ENCODE measurements at regions not wholly inside any gene's neighbourhood (a gene's known extent, or its start where the extent isn't known, plus 50 kb on each side); places are given as distances from the start of the nearest gene placed in this dataset.

DNA sequence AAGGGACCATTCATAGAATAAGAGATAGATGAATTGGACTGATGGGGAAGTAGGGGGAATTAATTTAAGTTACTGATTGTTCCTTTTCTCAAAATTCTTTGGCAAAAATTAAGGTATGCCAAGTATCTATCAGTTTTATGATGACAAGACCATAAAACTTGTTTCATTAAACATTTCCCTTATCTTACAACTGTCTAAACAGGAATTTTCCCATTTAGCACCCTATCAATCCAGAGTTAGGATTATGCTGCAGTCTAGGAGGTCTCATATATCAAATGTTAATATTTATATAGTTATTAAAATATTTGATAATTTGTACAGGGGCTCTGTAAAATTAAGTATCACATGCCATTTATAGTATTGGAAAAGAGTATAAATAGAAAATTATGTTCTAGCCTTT, 51.5 kb upstream of the ARID1B start:
- DNase-seq = no peak

DNA sequence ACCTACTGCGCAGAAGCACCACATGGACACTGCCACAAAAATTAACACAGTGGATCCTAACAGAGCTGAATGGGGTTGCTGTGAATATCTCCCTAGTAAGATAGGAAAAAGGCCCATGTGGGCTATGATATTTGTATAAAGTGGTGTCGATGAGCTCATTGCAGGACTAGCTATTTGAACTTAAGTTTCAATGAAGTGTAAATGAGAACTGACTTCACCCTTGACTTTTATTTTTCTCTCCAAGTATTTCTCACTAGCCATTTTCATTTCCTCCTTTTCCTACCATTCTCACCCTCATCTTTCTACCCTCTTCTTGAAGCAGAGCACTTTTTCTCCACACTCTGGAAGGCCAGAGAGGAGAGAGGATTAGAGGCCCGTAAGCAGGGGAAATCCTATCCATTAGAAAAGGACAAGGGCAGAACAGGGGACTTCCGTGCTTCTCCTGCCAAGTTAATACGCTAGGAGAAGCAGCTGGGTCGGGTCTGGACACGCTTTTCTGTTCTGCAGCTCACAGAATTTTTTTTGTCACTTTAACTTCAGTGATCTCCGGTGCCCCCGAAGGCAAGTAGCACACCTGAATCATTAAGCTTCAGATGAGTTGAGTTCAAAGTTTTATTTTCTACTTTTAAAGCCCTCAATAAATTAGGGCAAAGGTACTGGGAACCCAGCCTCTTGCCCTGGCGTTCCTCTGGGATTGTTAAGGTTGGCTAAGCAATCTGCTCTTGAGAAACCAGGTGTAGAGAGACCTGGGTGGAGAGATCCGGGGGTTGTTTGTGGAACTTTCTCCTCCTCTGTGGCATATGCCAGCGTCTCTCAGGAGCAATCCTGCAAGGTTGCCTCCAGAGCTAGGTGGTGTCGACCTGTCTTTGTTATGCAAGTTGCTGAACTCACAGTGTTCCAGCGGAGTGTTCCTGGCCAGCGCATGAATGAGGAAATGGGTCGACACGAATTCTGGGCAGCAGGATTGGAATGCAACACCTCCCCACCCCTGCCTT, 56.2 kb upstream of the ARID1B start:
- no peak for DNase-seq

DNA sequence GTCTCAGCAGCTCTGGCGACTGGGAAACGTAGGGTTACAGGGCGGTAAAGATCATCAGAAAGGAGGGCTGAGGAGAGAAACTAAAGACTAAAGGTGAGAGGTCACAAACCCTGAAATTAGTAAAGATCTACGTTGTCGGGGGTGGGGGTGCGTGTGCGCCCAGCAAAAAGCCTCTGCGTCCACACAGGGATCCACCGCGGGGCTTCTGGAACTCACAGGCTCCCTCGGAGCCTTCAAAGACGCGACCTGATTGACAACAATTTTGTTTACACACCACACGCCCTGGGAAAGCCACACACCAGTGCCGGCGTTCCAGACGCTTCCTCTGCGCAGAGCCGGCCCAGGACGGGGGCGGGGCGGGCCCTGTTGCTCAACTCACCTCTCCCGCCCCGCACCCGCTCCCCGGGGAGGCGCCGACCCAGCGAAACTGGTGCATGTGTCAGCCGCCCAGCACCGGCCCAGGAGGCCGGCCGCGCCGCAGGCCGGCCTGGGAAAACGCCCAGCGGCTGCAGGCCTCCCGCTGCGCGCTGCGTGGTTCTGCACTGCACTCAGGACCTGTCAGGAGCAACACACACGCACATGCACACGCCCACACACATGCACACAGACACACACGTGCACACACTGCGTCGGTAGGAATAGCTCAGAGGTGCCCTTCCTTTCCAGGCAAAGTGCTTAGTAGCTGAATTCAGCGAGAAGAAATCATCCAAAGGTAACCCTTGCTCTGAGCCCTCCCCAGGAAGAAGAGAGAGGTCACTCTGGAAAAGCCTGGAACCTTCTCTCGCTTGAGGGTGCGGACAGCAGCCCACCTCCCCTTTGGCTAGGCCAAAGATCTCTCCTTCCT, 57.2 kb upstream of the ARID1B start:
- peak; percentile 54 to 57 for DNase-seq

- DNase-seq = no peak
Observed at GRCh38 chr6:156719395-156719719, 57.8 kb upstream of the ARID1B start.

DNA sequence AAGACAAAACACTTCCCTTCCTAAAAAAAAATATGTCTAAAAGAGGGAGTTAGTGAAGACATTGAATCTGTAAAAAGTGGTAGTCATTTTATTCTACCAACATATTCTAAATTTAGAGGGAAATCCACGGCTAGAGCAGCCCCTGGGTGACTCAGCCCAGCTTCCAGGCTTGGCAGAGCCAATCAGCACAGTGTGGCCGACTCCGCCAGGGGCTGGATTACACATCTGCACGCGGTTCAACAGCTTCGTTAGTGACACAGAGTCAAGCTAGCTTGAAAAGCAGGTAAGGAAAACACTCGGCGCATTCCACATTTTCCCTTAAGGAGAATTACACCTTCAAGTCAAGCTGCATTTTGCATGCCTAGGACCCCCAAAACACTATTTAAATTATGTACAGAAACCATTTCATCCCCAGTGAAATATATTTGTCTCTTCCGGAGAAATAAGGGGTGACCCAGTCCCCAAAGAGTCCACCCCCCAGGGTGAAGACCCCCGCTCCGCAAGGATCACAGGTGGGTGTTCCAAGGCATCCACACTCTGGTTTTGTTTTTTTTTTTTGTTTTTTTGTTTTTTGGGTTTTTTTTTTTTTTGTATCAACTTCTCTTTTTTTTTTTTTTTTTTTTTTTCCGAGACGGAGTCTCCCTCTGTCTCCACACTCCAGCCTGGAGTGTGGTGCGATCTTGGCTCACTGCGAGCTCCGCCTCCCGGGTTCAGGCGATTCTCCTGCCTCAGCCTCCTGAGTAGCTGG, 58.4 kb upstream of the ARID1B start:
- no peak for DNase-seq

DNA sequence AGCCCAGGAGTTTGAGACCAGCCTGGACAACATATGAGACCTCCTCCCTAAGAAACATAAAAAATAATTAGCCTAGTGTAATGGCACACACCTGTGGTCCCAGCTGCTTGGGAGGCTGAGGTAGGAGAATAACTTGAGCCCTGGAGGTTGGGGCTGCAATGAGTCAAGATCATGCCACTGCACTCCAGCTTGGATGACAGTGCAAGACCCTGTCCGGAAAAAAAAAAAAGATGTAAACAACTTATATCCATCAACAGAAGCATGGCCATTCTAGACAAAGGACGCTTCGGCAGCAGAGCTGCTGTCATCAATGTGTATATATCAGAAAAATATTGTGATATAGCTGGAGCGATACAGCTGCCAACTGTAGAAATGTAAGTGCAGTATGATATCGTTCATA, 59.6 kb upstream of the ARID1B start:
- no peak for DNase-seq

DNA sequence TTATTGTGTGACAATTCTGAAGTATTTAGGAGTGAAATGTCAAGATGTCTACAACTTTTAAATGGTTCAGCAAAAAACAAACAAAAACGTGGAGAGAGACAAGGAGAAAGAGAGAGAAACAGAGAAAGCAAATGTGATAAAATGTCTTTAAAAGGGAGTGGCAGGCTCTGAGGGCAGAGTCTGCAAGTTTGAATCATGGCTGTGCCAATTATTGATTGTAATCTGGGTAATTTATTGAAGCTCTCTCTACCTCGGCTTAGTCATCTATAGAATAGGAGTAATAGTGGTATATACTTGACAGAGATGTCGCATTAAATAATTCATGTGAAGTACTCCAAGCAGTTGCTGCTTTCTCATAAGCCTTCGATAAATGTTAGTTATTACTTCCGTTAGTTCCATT, 61.3 kb upstream of the ARID1B start:
- no peak for DNase-seq

GRCh38 chr6:156713548-156713947, 63.6 kb upstream of the ARID1B start:
- no peak for DNase-seq

- no peak for DNase-seq
Observed at GRCh38 chr6:156710479-156710878, 66.7 kb upstream of the ARID1B start.

- no peak for DNase-seq
Observed at GRCh38 chr6:156707818-156708217, 69.4 kb upstream of the ARID1B start.

DNA sequence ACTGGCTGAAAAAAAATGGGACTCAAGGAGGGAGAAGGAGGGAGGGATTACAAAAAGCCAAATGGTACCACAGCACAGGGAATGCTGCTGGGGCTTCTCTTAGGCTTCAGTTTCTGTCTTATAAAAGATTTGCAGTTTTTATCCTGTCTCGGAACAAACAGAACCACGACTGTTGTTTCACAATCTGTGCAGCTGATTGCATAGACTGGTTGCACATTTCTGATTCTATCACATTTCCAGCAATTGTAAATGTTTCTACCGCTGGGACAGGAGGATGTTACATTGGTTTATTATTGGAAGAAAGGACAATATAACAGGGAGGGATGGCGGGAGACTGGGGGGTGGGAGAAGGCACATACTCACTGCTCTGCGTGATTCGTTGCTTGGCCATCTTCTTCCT, 73.5 kb upstream of the ARID1B start:
- no peak for DNase-seq

- DNase-seq = no peak
Observed at GRCh38 chr6:156701966-156702365, 75.2 kb upstream of the ARID1B start.

DNA sequence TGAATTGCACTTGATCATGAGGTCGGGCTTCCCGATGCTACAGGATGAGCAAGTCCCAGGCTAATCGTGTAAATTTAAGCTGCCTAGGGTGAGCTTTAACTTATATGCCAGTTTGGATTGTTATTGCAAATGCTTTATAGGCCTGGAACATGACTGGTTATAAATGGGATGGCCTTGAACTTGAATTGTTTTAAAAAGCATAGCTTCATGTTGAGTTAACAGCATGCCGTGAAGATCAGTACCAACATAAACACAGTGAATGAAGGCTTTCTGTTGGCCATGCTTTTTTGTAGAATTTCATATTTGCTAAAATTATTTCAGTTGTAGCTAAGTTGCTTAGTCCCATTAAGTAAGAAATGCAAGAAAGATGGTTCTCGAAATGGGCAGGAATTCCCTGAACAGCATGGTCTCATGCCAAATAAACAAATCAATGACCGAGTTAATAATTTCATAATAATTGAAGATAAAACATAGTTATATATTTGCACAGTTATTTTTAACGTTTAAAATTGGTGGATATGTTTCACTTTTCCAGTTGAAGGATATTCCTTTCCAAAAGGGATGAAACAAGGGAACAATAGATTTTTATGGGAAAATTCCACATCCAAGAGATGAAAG, 76.6 kb upstream of the ARID1B start:
- no peak for DNase-seq

DNA sequence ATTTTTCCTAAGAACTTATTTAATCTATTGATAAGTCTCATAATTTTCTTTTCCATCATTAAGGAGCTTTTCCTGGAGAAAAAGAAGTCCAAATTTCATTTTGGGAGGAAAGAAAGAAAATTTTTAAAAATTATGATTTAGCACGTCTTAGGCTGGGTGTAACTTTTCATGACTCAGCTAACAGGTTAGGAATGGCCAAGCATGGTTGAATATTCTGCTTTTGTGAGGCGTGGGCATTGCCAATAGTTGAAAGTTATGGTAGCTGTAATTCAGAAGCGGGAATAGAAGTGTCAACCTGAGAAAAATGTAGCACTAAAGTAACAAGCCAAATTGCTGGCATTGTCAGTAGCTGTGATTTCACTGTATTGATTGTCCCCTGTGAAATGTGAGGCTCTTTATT, 77.2 kb upstream of the ARID1B start:
- no peak for DNase-seq

GRCh38 chr6:156699017-156699421, 78.2 kb upstream of the ARID1B start:
- DNase-seq = no peak

DNA sequence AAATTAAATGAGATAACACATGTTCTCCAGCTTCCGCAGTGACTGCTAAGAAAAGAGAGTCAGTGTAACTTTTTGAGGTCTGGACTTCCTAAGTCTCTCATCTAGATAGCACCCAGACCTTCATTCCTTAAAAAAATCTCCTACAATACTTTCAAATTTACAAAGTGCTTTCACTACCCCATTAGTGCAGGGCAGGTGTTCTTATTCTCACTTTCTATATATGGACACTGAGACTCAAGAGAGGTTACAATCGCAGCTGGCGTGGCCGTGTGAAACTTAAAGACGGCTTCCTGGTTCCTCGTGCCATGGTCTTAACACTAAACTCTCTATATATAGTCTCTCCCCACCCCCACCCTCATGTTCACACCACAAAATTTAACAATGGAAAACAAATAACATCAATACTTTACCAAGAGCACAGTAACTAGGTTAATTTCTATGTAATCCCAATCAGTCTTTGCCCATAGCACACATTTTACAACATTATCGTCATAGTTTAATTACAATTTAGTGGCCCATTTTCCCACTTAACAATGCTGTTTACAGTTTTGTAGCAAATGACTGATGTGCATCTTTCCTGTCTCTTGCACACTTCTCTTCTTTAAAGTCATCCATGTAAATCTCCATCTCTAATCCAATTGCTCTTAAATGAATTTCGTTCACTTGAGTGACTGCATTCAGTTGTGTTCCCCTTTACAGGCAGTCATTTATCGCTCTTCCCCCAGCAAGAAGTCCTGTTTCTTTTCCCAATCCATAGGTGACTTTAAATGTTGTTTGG, 78.8 kb upstream of the ARID1B start:
- DNase-seq = no peak

- no peak for DNase-seq
Observed at GRCh38 chr6:156697225-156697830, 79.8 kb upstream of the ARID1B start.

DNA sequence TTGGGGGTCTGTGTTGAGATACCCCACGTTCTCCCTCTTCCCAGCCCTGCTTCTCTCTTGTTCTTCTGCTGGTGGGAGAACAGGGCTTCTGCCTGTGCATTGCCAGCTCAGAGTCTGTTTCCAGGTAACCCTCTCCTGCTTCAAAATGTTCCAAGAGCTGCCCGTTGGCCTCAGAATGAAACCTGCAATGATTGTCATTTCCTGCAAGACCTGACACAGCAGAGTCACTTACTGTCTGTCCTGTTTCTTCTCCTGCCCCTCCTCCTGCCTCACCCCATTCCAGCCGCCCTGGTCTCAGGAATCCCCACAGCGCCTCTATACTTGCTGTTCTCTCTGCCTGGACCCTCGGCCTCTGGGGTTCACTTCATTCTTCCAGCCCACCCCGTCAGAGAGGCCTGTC, 81.4 kb upstream of the ARID1B start:
- no peak for DNase-seq

DNA sequence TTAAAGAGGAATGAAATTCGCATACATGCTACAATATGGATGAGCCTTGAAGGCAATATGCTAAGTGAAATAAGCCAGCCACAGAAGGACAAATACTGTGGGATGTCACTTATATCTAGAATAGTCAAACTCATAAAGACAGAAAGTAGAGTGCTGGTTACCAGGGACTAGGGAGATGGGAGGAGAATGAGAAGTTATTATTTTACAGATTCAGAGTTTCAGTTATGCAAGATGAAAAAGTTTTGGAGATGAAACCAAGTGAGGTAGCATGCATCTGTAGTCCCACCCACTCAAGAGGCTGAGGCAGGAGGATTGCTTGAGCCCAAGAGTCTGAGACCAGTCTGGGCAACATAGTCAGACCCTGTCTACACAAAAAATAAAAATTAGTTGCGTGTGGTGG, 82.5 kb upstream of the ARID1B start:
- no peak for DNase-seq

GRCh38 chr6:156691018-156691417, 86.2 kb upstream of the ARID1B start:
- no peak for DNase-seq

DNA sequence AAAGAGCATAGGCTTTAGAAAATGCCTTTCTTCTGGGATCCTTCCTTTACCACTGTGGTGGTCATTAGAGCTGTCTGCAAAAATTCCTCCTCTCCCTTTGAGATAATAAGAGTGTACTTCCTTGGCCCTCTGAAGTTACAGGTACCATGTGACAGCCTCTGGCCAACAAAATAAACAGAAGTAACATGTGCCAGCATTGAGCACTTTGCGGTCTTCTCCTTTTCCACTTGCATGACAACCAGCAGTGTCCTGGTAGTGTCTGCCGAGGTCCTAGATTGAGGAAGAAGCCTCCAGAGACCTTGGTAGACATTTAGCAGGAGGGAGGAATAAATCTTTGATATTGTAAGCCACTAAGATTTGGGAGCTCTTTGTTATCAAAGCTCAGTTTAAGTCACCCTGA, 87.5 kb upstream of the ARID1B start:
- no peak for DNase-seq

- no peak for DNase-seq
Observed at GRCh38 chr6:156688620-156688971, 88.6 kb upstream of the ARID1B start.

Measured in stimulated activated CD4-positive, alpha-beta T cell treated with anti-CD3 and anti-CD28 coated beads, Interleukin-2, amount 100 ng/mL, for 48 hours (primary cell).